Loucy (cell line): ENCODE measurements at regions not wholly inside any gene's neighbourhood (a gene's known extent, or its start where the extent isn't known, plus 50 kb on each side); places are given as distances from the start of the nearest gene placed in this dataset.

Source experiments
- CTCF ChIP-seq: fragments of 200-600 bp; sonication (generic); conservative IDR thresholded peaks from 2 replicates; pipeline ENCODE4 v1.5.1; 2014; ENCODE audit warnings: mild to moderate bottlenecking, antibody characterized with exemption, low read length
- EZH2phosphoT487 ChIP-seq: fragments of 200-600 bp; IDR thresholded peaks from 2 replicates; pipeline ENCODE4 v1.6.1; 2018; ENCODE audit warnings: antibody characterized with exemption, mild to moderate bottlenecking, moderate library complexity, borderline replicate concordance

- TF ChIP-seq CTCF: no peak
- TF ChIP-seq EZH2phosphoT487: no peak
These were observed 317.1 kb upstream of the POT1 start for GRCh38 chr7:125246706-125247105.
